ENCODE measurements at regions not wholly inside any gene's neighbourhood (a gene's known extent, or its start where the extent isn't known, plus 50 kb on each side); places are given as distances from the start of the nearest gene placed in this dataset.

DNA sequence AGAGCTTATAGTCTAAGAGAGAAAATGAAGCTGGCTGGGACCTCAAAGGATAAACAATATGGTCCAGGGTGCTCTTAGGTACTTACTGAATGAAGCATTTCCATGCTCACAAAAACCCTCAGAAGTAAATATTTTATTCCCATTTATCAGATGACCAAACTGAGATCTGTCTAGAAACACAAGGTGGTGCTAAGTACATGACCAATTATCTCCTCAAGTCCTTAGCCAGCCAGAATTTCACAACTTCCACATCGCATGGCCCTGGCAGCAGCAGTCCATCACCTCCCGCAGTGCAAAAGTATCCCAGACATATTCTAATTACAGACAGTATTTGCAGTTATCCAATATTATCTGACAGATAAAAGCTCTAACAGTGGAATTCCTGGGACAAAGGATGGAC lies 321.7 kb upstream of the PROX1 start:
- Histone ChIP-seq H3K9ac (no peak overlapping the region), H3K27ac (ENCODE audit: low read depth in 2 of 2, low read length in 1 of 2) (no peak overlapping the region), H3K4me1 (ENCODE audit: control insufficient read depth in 1 of 2, insufficient read depth in 2 of 2, low read depth in 1 of 2, low read length in 1 of 2) (no peaks in the 10 kb centered on the region; a peak in 1 of 4 replicates), H3K4me2 (no peak overlapping the region), H3F3A (replicated peaks; ENCODE audit: insufficient read depth) (no peaks in the 10 kb centered on the region), H4K20me1 (ENCODE audit: insufficient read depth) (no peaks in the 10 kb centered on the region), H3K79me2 (ENCODE audit: insufficient read depth) (no peaks in the 10 kb centered on the region), H3K4me3 (ENCODE audit: low read depth in 2 of 2, low read length in 1 of 2) (no peak overlapping the region), H3K9me3 (no peaks in the 10 kb centered on the region; the same call in 1 of the 2 replicates), H3K27me3 (ENCODE audit: insufficient read depth) (no peaks in the 10 kb centered on the region), H3K9me2 (no peaks in the 10 kb centered on the region), H2AFZ (ENCODE audit: low read depth) (no peak overlapping the region), H3K36me3 (replicated peaks in 1 of 2; ENCODE audit: control insufficient read depth in 1 of 2, insufficient read depth in 2 of 2, low read length in 1 of 2) (no peaks in the 10 kb centered on the region)
- ChIA-PET POLR2A (no interaction called here), CTCF (interaction anchor here (1.1 kb wide), 2 partner anchors 28 to 272 kb away, joined by 3 to 4 read pairs; no protein-coding TSS in a partner anchor)
- 72% methylated on average over 2 of the region's 2 CpGs for WGBS (ENCODE audit: low lambda C conversion rate)
- DNase-seq: no peak
- no peak for TF ChIP-seq TAF1 (IDR thresholded peaks at IDR 0.05; ENCODE audit: borderline replicate concordance, low read depth, low read length)

DNA sequence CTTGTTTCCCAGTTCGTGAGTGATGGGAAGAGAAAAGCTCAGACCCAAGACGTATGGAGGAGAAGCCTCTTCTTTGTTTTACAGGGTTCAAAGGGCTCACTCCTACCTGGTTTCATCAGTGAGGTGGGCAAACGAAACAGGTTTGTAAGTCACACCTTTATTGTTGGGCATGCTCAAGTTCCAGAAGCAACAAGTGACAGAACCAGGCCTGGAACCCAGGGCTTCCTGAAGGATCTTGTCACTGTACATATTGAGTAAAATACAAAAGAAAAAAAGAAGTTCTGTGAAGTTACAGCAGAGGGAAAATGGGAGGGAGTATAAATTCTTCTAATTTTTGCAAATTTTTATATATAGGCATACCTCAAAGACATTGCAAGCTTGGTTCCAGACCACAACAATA lies 320.9 kb upstream of the PROX1 start:
- H3K9me3 ChIP-seq: no peaks in the 10 kb centered on the region; the same call in 1 of the 2 replicates
- H3K9ac ChIP-seq: no peak overlapping the region
- no peaks in the 10 kb centered on the region; a peak in 1 of 4 replicates for H3K4me1 ChIP-seq (ENCODE audit: control insufficient read depth in 1 of 2, insufficient read depth in 2 of 2, low read depth in 1 of 2, low read length in 1 of 2)
- no peak for DNase-seq
- H3K9me2 ChIP-seq: no peaks in the 10 kb centered on the region
- no peaks in the 10 kb centered on the region for H3F3A ChIP-seq (replicated peaks; ENCODE audit: insufficient read depth)
- no peak overlapping the region for H2AFZ ChIP-seq (ENCODE audit: low read depth)
- H3K4me2 ChIP-seq: no peak overlapping the region
- H3K36me3 ChIP-seq (replicated peaks in 1 of 2; ENCODE audit: control insufficient read depth in 1 of 2, insufficient read depth in 2 of 2, low read length in 1 of 2): no peaks in the 10 kb centered on the region
- no peak overlapping the region for H3K4me3 ChIP-seq (ENCODE audit: low read depth in 2 of 2, low read length in 1 of 2)
- ChIA-PET POLR2A (no interaction called here), CTCF (interaction anchor here (0.8 to 1.1 kb wide), 3 partner anchors 27 to 457 kb away, joined by 3 to 4 read pairs (median 3); no protein-coding TSS in a partner anchor)
- H3K27ac ChIP-seq (ENCODE audit: low read depth in 2 of 2, low read length in 1 of 2): no peak overlapping the region
- H3K79me2 ChIP-seq (ENCODE audit: insufficient read depth): no peaks in the 10 kb centered on the region
- WGBS (ENCODE audit: low lambda C conversion rate): 12% methylated on average over 3 of the region's 3 CpGs
- H4K20me1 ChIP-seq (ENCODE audit: insufficient read depth): no peaks in the 10 kb centered on the region
- TF ChIP-seq FOXM1 (IDR thresholded peaks at IDR 0.05; ENCODE audit: low read depth): no peak
- TF ChIP-seq, protein P1, sequence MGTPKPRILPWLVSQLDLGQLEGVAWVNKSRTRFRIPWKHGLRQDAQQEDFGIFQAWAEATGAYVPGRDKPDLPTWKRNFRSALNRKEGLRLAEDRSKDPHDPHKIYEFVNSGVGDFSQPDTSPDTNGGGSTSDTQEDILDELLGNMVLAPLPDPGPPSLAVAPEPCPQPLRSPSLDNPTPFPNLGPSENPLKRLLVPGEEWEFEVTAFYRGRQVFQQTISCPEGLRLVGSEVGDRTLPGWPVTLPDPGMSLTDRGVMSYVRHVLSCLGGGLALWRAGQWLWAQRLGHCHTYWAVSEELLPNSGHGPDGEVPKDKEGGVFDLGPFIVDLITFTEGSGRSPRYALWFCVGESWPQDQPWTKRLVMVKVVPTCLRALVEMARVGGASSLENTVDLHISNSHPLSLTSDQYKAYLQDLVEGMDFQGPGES (IDR thresholded peaks at IDR 0.05; ENCODE audit: low read depth, low read length): no peak
- no peaks in the 10 kb centered on the region for H3K27me3 ChIP-seq (ENCODE audit: insufficient read depth)

DNA sequence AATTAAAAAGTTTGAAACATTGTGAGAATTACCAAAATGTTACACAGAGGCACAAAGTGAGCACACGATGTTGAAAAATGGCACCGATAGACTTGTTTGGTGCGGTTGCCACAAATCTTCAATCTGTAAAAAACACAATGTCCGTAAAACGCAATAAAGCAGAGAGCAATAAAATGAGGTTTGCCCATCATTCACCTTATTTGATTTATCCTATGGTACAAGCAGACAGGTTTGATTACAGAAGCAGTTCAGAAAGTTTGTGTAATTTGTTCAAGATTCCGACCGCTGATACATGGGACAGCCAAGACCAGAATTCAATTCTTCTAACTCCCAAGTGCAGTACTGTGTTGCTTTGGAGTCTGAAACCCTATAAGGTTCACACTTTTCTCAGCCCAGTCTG lies 318.3 kb upstream of the PROX1 start:
- Histone ChIP-seq H3K36me3 (replicated peaks in 1 of 2; ENCODE audit: control insufficient read depth in 1 of 2, insufficient read depth in 2 of 2, low read length in 1 of 2) (no peaks in the 10 kb centered on the region), H3K27ac (ENCODE audit: low read depth in 2 of 2, low read length in 1 of 2) (no peak overlapping the region), H3K9me3 (no peaks in the 10 kb centered on the region; the same call in 1 of the 2 replicates), H3K4me3 (ENCODE audit: low read depth in 2 of 2, low read length in 1 of 2) (no peak overlapping the region), H2AFZ (ENCODE audit: low read depth) (no peak overlapping the region), H3K9me2 (no peaks in the 10 kb centered on the region), H3K27me3 (ENCODE audit: insufficient read depth) (no peaks in the 10 kb centered on the region), H3K4me2 (no peak overlapping the region), H3K9ac (no peak overlapping the region), H3K4me1 (ENCODE audit: control insufficient read depth in 1 of 2, insufficient read depth in 2 of 2, low read depth in 1 of 2, low read length in 1 of 2) (no peaks in the 10 kb centered on the region), H4K20me1 (ENCODE audit: insufficient read depth) (no peaks in the 10 kb centered on the region), H3K79me2 (ENCODE audit: insufficient read depth) (no peaks in the 10 kb centered on the region), H3F3A (replicated peaks; ENCODE audit: insufficient read depth) (no peaks in the 10 kb centered on the region)
- ChIA-PET POLR2A (no interaction called here), CTCF (no interaction called here)
- TF ChIP-seq EZH2phosphoT487 (IDR thresholded peaks at IDR 0.05; ENCODE audit: borderline replicate concordance, low read depth): no peak
- TF ChIP-seq TEAD4 (IDR thresholded peaks at IDR 0.05; ENCODE audit: borderline replicate concordance, insufficient read depth): no peak
- TF ChIP-seq, protein P2, sequence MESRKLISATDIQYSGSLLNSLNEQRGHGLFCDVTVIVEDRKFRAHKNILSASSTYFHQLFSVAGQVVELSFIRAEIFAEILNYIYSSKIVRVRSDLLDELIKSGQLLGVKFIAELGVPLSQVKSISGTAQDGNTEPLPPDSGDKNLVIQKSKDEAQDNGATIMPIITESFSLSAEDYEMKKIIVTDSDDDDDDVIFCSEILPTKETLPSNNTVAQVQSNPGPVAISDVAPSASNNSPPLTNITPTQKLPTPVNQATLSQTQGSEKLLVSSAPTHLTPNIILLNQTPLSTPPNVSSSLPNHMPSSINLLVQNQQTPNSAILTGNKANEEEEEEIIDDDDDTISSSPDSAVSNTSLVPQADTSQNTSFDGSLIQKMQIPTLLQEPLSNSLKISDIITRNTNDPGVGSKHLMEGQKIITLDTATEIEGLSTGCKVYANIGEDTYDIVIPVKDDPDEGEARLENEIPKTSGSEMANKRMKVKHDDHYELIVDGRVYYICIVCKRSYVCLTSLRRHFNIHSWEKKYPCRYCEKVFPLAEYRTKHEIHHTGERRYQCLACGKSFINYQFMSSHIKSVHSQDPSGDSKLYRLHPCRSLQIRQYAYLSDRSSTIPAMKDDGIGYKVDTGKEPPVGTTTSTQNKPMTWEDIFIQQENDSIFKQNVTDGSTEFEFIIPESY (IDR thresholded peaks at IDR 0.05; ENCODE audit: borderline replicate concordance, low read depth): no peak
- no peak for TF ChIP-seq NRF1 (IDR thresholded peaks at IDR 0.05; ENCODE audit: low read depth, low read length)
- TF ChIP-seq YY1 (IDR thresholded peaks at IDR 0.05; ENCODE audit: low read depth): no peak
- TF ChIP-seq, protein P3, sequence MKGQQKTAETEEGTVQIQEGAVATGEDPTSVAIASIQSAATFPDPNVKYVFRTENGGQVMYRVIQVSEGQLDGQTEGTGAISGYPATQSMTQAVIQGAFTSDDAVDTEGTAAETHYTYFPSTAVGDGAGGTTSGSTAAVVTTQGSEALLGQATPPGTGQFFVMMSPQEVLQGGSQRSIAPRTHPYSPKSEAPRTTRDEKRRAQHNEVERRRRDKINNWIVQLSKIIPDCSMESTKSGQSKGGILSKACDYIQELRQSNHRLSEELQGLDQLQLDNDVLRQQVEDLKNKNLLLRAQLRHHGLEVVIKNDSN (IDR thresholded peaks at IDR 0.05; ENCODE audit: borderline replicate concordance, low read depth): no peak
- no peak for TF ChIP-seq MEF2A (IDR thresholded peaks at IDR 0.05; ENCODE audit: borderline replicate concordance, low read depth)
- no peak for TF ChIP-seq FOSL2 (IDR thresholded peaks at IDR 0.05; ENCODE audit: borderline replicate concordance, low read depth)
- no peak for TF ChIP-seq FOXM1 (IDR thresholded peaks at IDR 0.05; ENCODE audit: low read depth)
- no peak for TF ChIP-seq SMC3 (IDR thresholded peaks at IDR 0.05; ENCODE audit: low read depth, low read length)
- DNase-seq: no peak
- WGBS (ENCODE audit: low lambda C conversion rate): 71% methylated on average over 7 of the region's 7 CpGs

All from SK-N-SH (cell line).